Esophagus squamous epithelium (tissue), 5 donors: ENCODE measurements at regions not wholly inside any gene's neighbourhood (a gene's known extent, or its start where the extent isn't known, plus 50 kb on each side); places are given as distances from the start of the nearest gene placed in this dataset.

Experiments
- DNase-seq: peaks from one replicate; lab custom pipeline; 2025; lab: John Stamatoyannopoulos, UW
- H3K27ac ChIP-seq, 4 donors: fragments of 200-600 bp; sonication (generic); one replicate each; pipeline ENCODE4 v1.5.1; 2016 to 2019; ENCODE audit warnings: mild to moderate bottlenecking in 1 of 4
- H3K27me3 ChIP-seq, 4 donors: fragments of 200-600 bp; sonication (generic); 1 replicate in 3 of 4; 2 replicates in 1 of 4; pipeline versions ENCODE4 v1.5.1 to v1.6.0; 2017 to 2021; ENCODE audit warnings: antibody characterized with exemption in 1 of 4
- H3K36me3 ChIP-seq, 3 donors: fragments of 200-600 bp; sonication (generic); one replicate each; pipeline ENCODE4 v1.5.1; 2016 to 2019
- H3K4me1 ChIP-seq, 3 donors: fragments of 200-600 bp; sonication (generic); one replicate each; pipeline ENCODE4 v1.5.1; 2017 to 2019
- H3K4me3 ChIP-seq, 4 donors: fragments of 200-600 bp; sonication (generic); 1 replicate in 3 of 4; 2 replicates in 1 of 4; pipeline ENCODE4 v1.5.1; 2016 to 2019; ENCODE audit warnings: mild to moderate bottlenecking in 2 of 4, moderate library complexity in 1 of 4
- H3K9me3 ChIP-seq, 3 donors: fragments of 200-600 bp; sonication (generic); one replicate each; pipeline ENCODE4 v1.5.1; 2016 to 2019
- CTCF ChIP-seq, 6 experiments: fragments of 450-650 bp in 4 of 6; fragments of 200-600 bp in 2 of 6; sonication (generic) in 2 of 6; IDR thresholded peaks; one replicate each; pipeline ENCODE4 v1.5.1; 2016 to 2019; ENCODE audit warnings: antibody characterized with exemption in 6 of 6, mild to moderate bottlenecking in 4 of 6, moderate library complexity in 4 of 6
- POLR2A ChIP-seq, 4 donors: fragments of 450-650 bp; IDR thresholded peaks; one replicate each; pipeline ENCODE4 v1.6.1; 2017; ENCODE audit warnings: antibody characterized with exemption in 4 of 4, mild to moderate bottlenecking in 4 of 4, moderate library complexity in 3 of 4
- WGBS, 2 donors: methylation state at CpG; one replicate each; pipeline ENCODE4 v1.1.5; 2018; 5-methylcytosine and 5-hydroxymethylcytosine counted together
- intact Hi-C: fragments of 100-400 bp; cut with DNase I; formaldehyde crosslinking; loops from one replicate; pipeline ENCODE4 v1.15.0; 2022
- donor health status: DM: yes; HTN: yes; CAD: no.

GRCh38 chr12:69073035-69073434 is 140.1 kb upstream of the CPM start:
- intact Hi-C loops: loop anchor here (10.0 kb wide), 1 partner anchor 218 kb away; no protein-coding TSS in a partner anchor
- Histone ChIP-seq H3K27me3 (no peaks in the 10 kb centered on the region), H3K36me3 (no peaks in the 10 kb centered on the region), H3K27ac (no peak overlapping the region), H3K4me3 (no peak overlapping the region), H3K9me3 (no peaks in the 10 kb centered on the region), H3K4me1 (peaks cover 0 to 8% (median 0%) of the 10 kb centered on the region in 3 donors)
- DNase-seq: no peak
- TF ChIP-seq CTCF (IDR thresholded peaks at IDR 0.05) (no peak), POLR2A (IDR thresholded peaks at IDR 0.05) (no peak)

DNA sequence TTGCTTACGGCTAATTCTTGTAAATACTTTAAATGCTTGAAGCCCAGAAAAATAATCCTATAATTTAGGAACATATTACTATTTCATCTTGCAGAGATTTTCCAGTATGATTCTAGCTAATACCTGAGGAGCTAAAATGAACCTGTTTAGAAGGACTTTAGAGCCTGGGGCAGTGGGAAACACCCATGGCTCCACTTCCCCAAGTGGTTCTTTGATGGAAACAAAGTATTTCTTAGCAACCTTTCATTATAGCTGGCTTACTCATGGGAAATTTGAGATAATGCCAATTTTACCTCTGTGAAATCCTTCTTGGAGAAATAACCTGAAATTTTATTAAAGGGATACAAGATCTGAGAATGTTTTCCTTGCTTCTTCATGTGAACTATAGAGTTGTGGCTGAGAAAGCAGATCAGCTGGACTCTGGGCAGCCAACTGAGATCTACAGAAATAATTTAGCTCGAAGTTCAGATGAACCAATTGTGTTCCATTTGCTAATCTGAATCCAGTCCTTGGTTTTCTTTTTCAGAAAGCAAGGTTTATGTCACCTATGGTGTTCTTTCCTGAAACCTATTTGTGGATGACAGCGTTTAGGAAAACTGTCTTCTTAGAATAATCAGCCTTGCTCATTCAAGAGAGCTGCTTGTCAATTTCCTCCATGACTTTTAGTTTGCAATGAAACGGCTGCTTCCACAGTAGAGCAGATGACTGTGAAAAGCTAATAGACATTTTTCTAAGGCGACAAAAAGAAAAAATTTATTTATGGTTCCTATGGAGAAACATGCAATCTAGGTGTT is 141.8 kb upstream of the CPM start:
- Histone ChIP-seq H3K4me3 (no peak overlapping the region), H3K27me3 (no peaks in the 10 kb centered on the region), H3K9me3 (no peaks in the 10 kb centered on the region), H3K27ac (no peak overlapping the region), H3K4me1 (no peaks in the 10 kb centered on the region), H3K36me3 (no peaks in the 10 kb centered on the region)
- 54 to 66% methylated on average over 5 of the region's 5 CpGs for WGBS, 2 donors
- TF ChIP-seq POLR2A (IDR thresholded peaks at IDR 0.05) (no peak), CTCF (IDR thresholded peaks at IDR 0.05) (no peak)
- intact Hi-C loops: loop anchor here (10.0 kb wide), 1 partner anchor 220 kb away; no protein-coding TSS in a partner anchor
- no peak for DNase-seq

DNA sequence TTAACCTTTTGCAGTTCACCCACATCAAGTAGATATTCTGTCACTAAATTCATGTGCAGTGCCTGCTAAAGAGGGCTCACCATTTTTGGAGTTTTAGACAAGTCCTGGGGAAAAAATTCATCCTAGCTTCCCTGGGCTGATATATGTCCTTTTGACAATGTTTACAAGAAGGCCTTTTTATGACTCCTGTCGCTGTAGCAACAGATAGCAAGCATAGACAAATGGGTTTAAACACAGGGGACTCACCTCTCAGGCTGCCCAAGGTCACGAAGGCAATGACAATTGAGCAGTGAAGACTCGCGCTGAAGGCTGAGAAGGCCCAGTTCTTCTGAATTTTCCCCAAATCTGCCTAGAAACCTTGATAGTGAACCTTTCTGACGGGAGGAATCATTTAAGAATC is 150.7 kb upstream of the CPM start:
- 62 to 74% methylated on average over 5 of the region's 5 CpGs for WGBS, 2 donors
- no peak for DNase-seq
- Histone ChIP-seq H3K36me3 (no peaks in the 10 kb centered on the region), H3K9me3 (no peaks in the 10 kb centered on the region), H3K4me1 (no peaks in the 10 kb centered on the region), H3K27ac (no peak overlapping the region), H3K4me3 (no peak overlapping the region), H3K27me3 (peaks cover 0 to 5% (median 0%) of the 10 kb centered on the region in 4 donors)
- intact Hi-C loops: no loop called here
- TF ChIP-seq CTCF (IDR thresholded peaks at IDR 0.05) (no peak), POLR2A (IDR thresholded peaks at IDR 0.05) (no peak)

GRCh38 chr12:69084816-69085378 is 151.9 kb upstream of the CPM start:
- TF ChIP-seq POLR2A (IDR thresholded peaks at IDR 0.05): no peak
- no peak for TF ChIP-seq CTCF (IDR thresholded peaks at IDR 0.05)
- Histone ChIP-seq H3K4me3 (no peak overlapping the region), H3K36me3 (no peaks in the 10 kb centered on the region), H3K4me1 (no peaks in the 10 kb centered on the region), H3K27me3 (peaks cover 0 to 7% (median 0%) of the 10 kb centered on the region in 4 donors), H3K27ac (no peak overlapping the region), H3K9me3 (no peaks in the 10 kb centered on the region)
- intact Hi-C loops: no loop called here
- DNase-seq: no peak

DNA sequence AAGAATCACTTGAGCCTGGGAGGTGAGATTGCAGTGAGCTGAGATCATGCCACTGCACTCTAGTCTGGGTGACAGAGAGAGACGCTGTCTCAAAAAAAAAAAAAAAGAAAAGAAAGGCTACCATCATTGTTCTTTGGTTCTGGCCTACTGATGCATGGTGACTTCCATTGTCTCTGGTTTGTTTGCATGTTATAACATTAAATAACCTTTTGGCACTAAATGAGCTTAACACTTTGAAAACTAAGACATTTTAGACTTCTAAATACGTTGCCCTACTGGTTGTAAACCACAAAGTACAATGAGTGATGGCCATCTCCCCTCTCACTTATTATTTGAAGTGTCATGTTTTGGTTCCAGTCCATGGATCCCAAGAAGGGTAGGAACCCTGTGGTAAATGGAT is 152.9 kb upstream of the CPM start:
- Histone ChIP-seq H3K27ac (no peak overlapping the region), H3K4me3 (no peak overlapping the region), H3K9me3 (no peaks in the 10 kb centered on the region), H3K27me3 (peaks cover 0 to 16% (median 0%) of the 10 kb centered on the region in 4 donors), H3K36me3 (no peaks in the 10 kb centered on the region), H3K4me1 (no peaks in the 10 kb centered on the region)
- no peak for DNase-seq
- 51 to 66% methylated on average over 2 of the region's 2 CpGs for WGBS, 2 donors
- TF ChIP-seq POLR2A (IDR thresholded peaks at IDR 0.05) (no peak), CTCF (IDR thresholded peaks at IDR 0.05) (no peak)
- intact Hi-C loops: no loop called here
